K562 (cell line): ENCODE measurements at regions not wholly inside any gene's neighbourhood (a gene's known extent, or its start where the extent isn't known, plus 50 kb on each side); places are given as distances from the start of the nearest gene placed in this dataset.

Experiments
- ATAC-seq: fragments of 200-7000 bp; cut with Tn5 transposase; 3 replicates; pipeline ENCODE4 v1.9.1; 2020; ENCODE audit warnings: moderate library complexity
- BruUV-seq: library from RNA; stranded (reverse); fragments of 400-500 nt; replicated peaks from 2 replicates; lab custom pipeline; 2021; lab: Mats Ljungman, UMichigan
- CTCF ChIA-PET: fragments of 300-600 bp; formaldehyde crosslinking; extraction: SDS; loops from one replicate; lab custom pipeline; 2021; ENCODE audit warnings: low intra/inter-chr PET ratio; lab: Yijun Ruan, JAX
- POLR2A ChIA-PET: fragments of 300-600, 350-650 bp; sonication (Branson Sonifier 250); formaldehyde crosslinking; extraction: SDS; loops from one replicate; lab custom pipeline; 2021; ENCODE audit warnings: antibody characterized with exemption, inconsistent platforms; lab: Yijun Ruan, JAX
- DNase-seq, 4 experiments: peaks; one replicate each; pipeline versions ENCODE4 v3.0.0 to v3.0.0-alpha.2; 2011 to 2018; ENCODE audit warnings: low spot score in 3 of 4, mixed read lengths in 3 of 4; ENCODE audit errors: extremely low read depth in 1 of 4
- FAIRE-seq: peaks from 2 replicates; lab custom pipeline; 2011; peaks lifted over from hg19 to GRCh38; lab: Jason Lieb, UNC
- H2AFZ ChIP-seq: 2 replicates; pipeline ENCODE4 v1.6.0; 2011; ENCODE audit warnings: low read depth, low read length, control low read depth, inconsistent platforms
- H3K27ac ChIP-seq: fragments of 200-600 bp; 3 replicates; pipeline ENCODE4 v1.8.0; 2011; ENCODE audit warnings: low read depth, mild to moderate bottlenecking, control low read depth, inconsistent platforms, low read length, moderate library complexity, mixed read lengths; ENCODE audit errors: extremely low read depth
- H3K27me3 ChIP-seq, 2 experiments: fragments of 300-600 bp in 1 of 2; 2 replicates in 1 of 2; 3 replicates in 1 of 2; pipeline versions ENCODE4 v1.6.0 to v1.8.0; 2011; ENCODE audit warnings: inconsistent platforms in 2 of 2, low read length in 2 of 2, mild to moderate bottlenecking in 1 of 2, mixed read lengths in 1 of 2, moderate library complexity in 1 of 2; ENCODE audit not compliant: control insufficient read depth in 2 of 2, insufficient read depth in 2 of 2
- H3K36me3 ChIP-seq: fragments of 300-600 bp; 3 replicates; pipeline ENCODE4 v1.8.0; 2011; ENCODE audit warnings: mild to moderate bottlenecking, low read length, inconsistent platforms; ENCODE audit not compliant: control insufficient read depth, insufficient read depth
- H3K4me1 ChIP-seq, 2 experiments: fragments of 200-600 bp in 1 of 2; replicated peaks in 1 of 2; 2 replicates in 1 of 2; 3 replicates in 1 of 2; pipeline versions ENCODE4 v1.5.1 to v1.8.0; 2011; ENCODE audit warnings: inconsistent platforms in 2 of 2, low read length in 2 of 2, mild to moderate bottlenecking in 1 of 2, mixed read lengths in 1 of 2, moderate library complexity in 1 of 2; ENCODE audit not compliant: control insufficient read depth in 2 of 2, insufficient read depth in 2 of 2
- H3K4me2 ChIP-seq: 2 replicates; pipeline ENCODE4 v1.6.1; 2011; ENCODE audit warnings: low read length, control low read depth, inconsistent platforms, mixed read lengths; ENCODE audit not compliant: insufficient read depth
- H3K4me3 ChIP-seq: fragments of 200-600 bp; sonication (generic), shearing (Covaris generic); 2 replicates; pipeline ENCODE4 v1.5.1; 2016; ENCODE audit warnings: control low read depth, inconsistent platforms
- H3K79me2 ChIP-seq: fragments of 200-600 bp; 3 replicates; pipeline ENCODE4 v1.8.0; 2011; ENCODE audit warnings: low read length, inconsistent platforms; ENCODE audit not compliant: control insufficient read depth, insufficient read depth
- H3K9ac ChIP-seq, 2 experiments: 2 replicates each; pipeline versions ENCODE4 v1.6.0 to v1.6.1; 2011; ENCODE audit warnings: low read depth in 2 of 2, low read length in 2 of 2, control low read depth in 1 of 2, inconsistent platforms in 1 of 2, mild to moderate bottlenecking in 1 of 2, mixed read lengths in 1 of 2; ENCODE audit not compliant: insufficient read depth in 1 of 2
- H3K9me1 ChIP-seq: one replicate; pipeline ENCODE4 v1.6.0; 2011; ENCODE audit warnings: inconsistent platforms, mild to moderate bottlenecking, low read length, moderate library complexity; ENCODE audit not compliant: control insufficient read depth, insufficient read depth
- H3K9me3 ChIP-seq: replicated peaks from 2 replicates; pipeline ENCODE4 v1.5.1; 2011; ENCODE audit warnings: low read depth, low read length, inconsistent platforms; ENCODE audit not compliant: control insufficient read depth, insufficient read depth
- H4K20me1 ChIP-seq: replicated peaks from 2 replicates; pipeline ENCODE4 v1.6.1; 2011; ENCODE audit warnings: low read length, inconsistent platforms, mixed read lengths; ENCODE audit not compliant: control insufficient read depth, insufficient read depth
- ATF1 ChIP-seq, 2 experiments: fragments of 450-650 bp in 1 of 2; IDR thresholded peaks; 2 replicates each; pipeline ENCODE4 v1.6.1; 2016; ENCODE audit warnings: missing compliant biosample characterization in 1 of 2, missing genetic modification characterization in 1 of 2
- ATF3 ChIP-seq, 2 experiments: fragments of 450-650 bp in 1 of 2; sonication (generic) in 1 of 2; formaldehyde crosslinking in 1 of 2; IDR thresholded peaks in 1 of 2; conservative IDR thresholded peaks in 1 of 2; 2 replicates each; pipeline versions ENCODE4 v1.6.1 to v1.8.1; 2016 to 2023; ENCODE audit warnings: mild to moderate bottlenecking in 2 of 2, moderate library complexity in 2 of 2, inconsistent platforms in 1 of 2, missing genetic modification reagents in 1 of 2
- ETV5 ChIP-seq: sonication (generic); formaldehyde crosslinking; IDR thresholded peaks from 2 replicates; pipeline ENCODE4 v1.4.0; 2020; ENCODE audit warnings: low read depth, mild to moderate bottlenecking, missing genetic modification reagents
- FOXM1 ChIP-seq, 2 experiments: fragments of 450-650 bp in 1 of 2; sonication (generic) in 1 of 2; formaldehyde crosslinking in 1 of 2; IDR thresholded peaks; 2 replicates each; pipeline versions ENCODE4 v1.6.1 to v1.9.0; 2017 to 2022; ENCODE audit warnings: low read depth in 2 of 2, mild to moderate bottlenecking in 2 of 2, missing genetic modification reagents in 1 of 2, moderate library complexity in 1 of 2
- FUS ChIP-seq: fragments of 200-400 bp; formaldehyde crosslinking; optimal IDR thresholded peaks from 2 replicates; pipeline ENCODE3; 2017; ENCODE audit warnings: low read depth, low read length
- PHB2 ChIP-seq: fragments of 450-650 bp; IDR thresholded peaks from 2 replicates; pipeline ENCODE4 v1.6.1; 2017; ENCODE audit warnings: low read depth
- RAD21 ChIP-seq, 2 experiments: fragments of 250-450 bp in 1 of 2; fragments of 450-650 bp in 1 of 2; sonication (Bioruptor Pico) in 1 of 2; formaldehyde crosslinking in 1 of 2; IDR thresholded peaks in 1 of 2; conservative IDR thresholded peaks in 1 of 2; 2 replicates each; pipeline versions ENCODE4 v1.4.0 to v1.8.0; 2020 to 2022; ENCODE audit warnings: mild to moderate bottlenecking in 2 of 2, moderate library complexity in 1 of 2
- SP2 ChIP-seq: IDR thresholded peaks from 2 replicates; pipeline ENCODE4 v1.6.1; 2011; ENCODE audit warnings: mild to moderate bottlenecking, low read depth, low read length, moderate library complexity; ENCODE audit not compliant: poor library complexity, severe bottlenecking; ENCODE audit errors: extremely low read depth
- TEAD1 ChIP-seq, 2 experiments: fragments of 450-650 bp in 1 of 2; sonication (generic) in 1 of 2; formaldehyde crosslinking; IDR thresholded peaks; 2 replicates each; pipeline versions ENCODE4 v1.4.0 to v1.8.0; 2020 to 2022; ENCODE audit warnings: mild to moderate bottlenecking in 2 of 2, missing genetic modification reagents in 1 of 2
- YY1 ChIP-seq, 3 experiments: IDR thresholded peaks; 2 replicates each; pipeline ENCODE4 v1.6.1; 2011; ENCODE audit warnings: low read length in 2 of 3, mild to moderate bottlenecking in 2 of 3, moderate library complexity in 2 of 3, borderline replicate concordance in 1 of 3, control low read depth in 1 of 3, low read depth in 1 of 3; ENCODE audit not compliant: insufficient read depth in 3 of 3, insufficient replicate concordance in 2 of 3, control insufficient read depth in 1 of 3, insufficient read length in 1 of 3; ENCODE audit errors: extremely low read depth in 1 of 3
- ZNF324 ChIP-seq: fragments of 250-450 bp; sonication (Bioruptor Pico); IDR thresholded peaks from 2 replicates; pipeline ENCODE4 v1.4.0; 2020; ENCODE audit warnings: mild to moderate bottlenecking
- ZNF740 ChIP-seq, 3 experiments: fragments of 200-800 bp in 1 of 3; sonication (Bioruptor generic) in 1 of 3; sonication (generic) in 1 of 3; formaldehyde crosslinking in 1 of 3; IDR thresholded peaks; 2 replicates each; pipeline versions ENCODE4 v1.6.1 to v1.8.0; 2016 to 2022; ENCODE audit warnings: mild to moderate bottlenecking in 2 of 3, missing compliant biosample characterization in 2 of 3, missing genetic modification characterization in 2 of 3, missing genetic modification reagents in 1 of 3
- WGBS: fragments of 100-300 bp; shearing (Covaris generic); methylation state at CpG from one replicate; pipeline ENCODE4 v1.1.6; 2016; ENCODE audit warnings: low coverage, mixed read lengths; ENCODE audit not compliant: insufficient coverage; ENCODE audit errors: missing lambda C conversion rate; 5-methylcytosine and 5-hydroxymethylcytosine counted together
- in situ Hi-C: fragments of 300-500 bp; cut with MboI; formaldehyde crosslinking; loops from 4 replicates; pipeline ENCODE4 v1.15.0; 2018; ENCODE audit warnings: inconsistent platforms, mixed read lengths
- intact Hi-C: fragments of 100-400 bp; cut with micrococcal nuclease; formaldehyde crosslinking; loops from 2 replicates; pipeline ENCODE4 v1.14.2; 2022

GRCh38 chr5:125045646-125046045 is 299.2 kb upstream of the ZNF608 start:
- no peak for DNase-seq
- POLR2A ChIA-PET: no interaction called here
- Histone ChIP-seq H3K4me3 (no peak overlapping the region), H3K9me1 (no peaks in the 10 kb centered on the region), H3K4me1 (no peaks in the 10 kb centered on the region), H3K9me3 (no peaks in the 10 kb centered on the region), H3K4me2 (no peak overlapping the region), H3K27me3 (no peaks in the 10 kb centered on the region), H2AFZ (no peak overlapping the region), H3K27ac (no peak overlapping the region), H3K36me3 (no peaks in the 10 kb centered on the region), H4K20me1 (no peaks in the 10 kb centered on the region), H3K9ac (no peak overlapping the region), H3K79me2 (no peaks in the 10 kb centered on the region)
- WGBS: 0% methylated on average over 3 of the region's 3 CpGs
- ATAC-seq: no peak
- FAIRE-seq: no peak
- intact Hi-C loops: no loop called here
- CTCF ChIA-PET: interaction anchor here (0.7 kb wide), 1 partner anchor 1375 kb away, joined by 6 read pairs; no protein-coding TSS in a partner anchor
- no TSS peak for BruUV-seq
- TF ChIP-seq SP2: no peak
- TF ChIP-seq FOXM1 (IDR thresholded peaks at IDR 0.05; ENCODE audit: low read depth): no peak
- TF ChIP-seq FOXM1 (CRISPR knock-in tag; IDR thresholded peaks at IDR 0.05; ENCODE audit: low read depth): no peak
- no peak for TF ChIP-seq FUS
- in situ Hi-C loops: no loop called here

- Histone ChIP-seq H3K4me2 (no peak overlapping the region), H3K9ac (no peak overlapping the region), H2AFZ (no peak overlapping the region), H3K9me1 (no peaks in the 10 kb centered on the region), H3K36me3 (no peaks in the 10 kb centered on the region), H3K4me3 (no peak overlapping the region), H4K20me1 (no peaks in the 10 kb centered on the region), H3K4me1 (no peaks in the 10 kb centered on the region), H3K79me2 (no peaks in the 10 kb centered on the region), H3K27me3 (no peaks in the 10 kb centered on the region), H3K9me3 (no peaks in the 10 kb centered on the region), H3K27ac (no peak overlapping the region)
- ATAC-seq: no peak
- 0% methylated on average over 1 of the region's 1 CpG for WGBS
- no peak for DNase-seq
- ChIA-PET CTCF (no interaction called here), POLR2A (no interaction called here)
- intact Hi-C loops: no loop called here
- no TSS peak for BruUV-seq
- in situ Hi-C loops: no loop called here
- FAIRE-seq: no peak
- TF ChIP-seq ZNF324 (CRISPR knock-in tag): no peak
- TF ChIP-seq TEAD1 (CRISPR knock-in tag; IDR thresholded peaks at IDR 0.05): no peak
- TF ChIP-seq RAD21 (CRISPR knock-in tag; conservative IDR thresholded peaks at IDR 0.05 in 1 of 2, IDR thresholded peaks at IDR 0.05 in 1 of 2): no peak
- no peak for TF ChIP-seq YY1 (IDR thresholded peaks at IDR 0.05; ENCODE audit: borderline replicate concordance in 1 of 3, control insufficient read depth in 1 of 3, extremely low read depth in 1 of 3, insufficient read depth in 3 of 3, insufficient read length in 1 of 3, insufficient replicate concordance in 2 of 3, low read depth in 1 of 3, low read length in 2 of 3)
- TF ChIP-seq ATF3 (IDR thresholded peaks at IDR 0.05): no peak
- no peak for TF ChIP-seq ATF3 (CRISPR knock-in tag; conservative IDR thresholded peaks at IDR 0.05)
- TF ChIP-seq ETV5 (CRISPR knock-in tag): no peak
- no peak for TF ChIP-seq PHB2
- TF ChIP-seq ZNF740 (CRISPR knock-in tag; IDR thresholded peaks at IDR 0.05): no peak
- no peak for TF ChIP-seq ZNF740 (tag; IDR thresholded peaks at IDR 0.05)
- TF ChIP-seq ATF1 (CRISPR knock-in tag; IDR thresholded peaks at IDR 0.05): no peak
- no peak for TF ChIP-seq ATF1 (tag; IDR thresholded peaks at IDR 0.05)
Measured at GRCh38 chr5:125046838-125047237, 300.4 kb upstream of the ZNF608 start.
